GM12891 (cell line): ENCODE measurements at regions not wholly inside any gene's neighbourhood (a gene's known extent, or its start where the extent isn't known, plus 50 kb on each side); places are given as distances from the start of the nearest gene placed in this dataset.

Source experiments
- PAX5 ChIP-seq: IDR thresholded peaks from 2 replicates; pipeline ENCODE4 v1.6.1; 2011; ENCODE audit warnings: low read length, moderate library complexity, mild to moderate bottlenecking; ENCODE audit not compliant: insufficient read depth, severe bottlenecking
- POLR2A ChIP-seq: IDR thresholded peaks from 2 replicates; pipeline ENCODE4 v1.6.1; 2011; ENCODE audit warnings: low read depth, low read length, control low read depth
- POLR2AphosphoS5 ChIP-seq: IDR thresholded peaks from 2 replicates; pipeline ENCODE4 v1.6.1; 2011; ENCODE audit warnings: low read depth, low read length, control low read depth
- POU2F2 ChIP-seq: IDR thresholded peaks from 2 replicates; pipeline ENCODE4 v1.6.1; 2011; ENCODE audit warnings: low read depth, mild to moderate bottlenecking, control low read depth, low read length, moderate library complexity
- SPI1 ChIP-seq: IDR thresholded peaks from 2 replicates; pipeline ENCODE4 v1.6.1; 2011; ENCODE audit warnings: low read depth, low read length, control low read depth
- TAF1 ChIP-seq: IDR thresholded peaks from 2 replicates; pipeline ENCODE4 v1.6.1; 2011; ENCODE audit warnings: low read depth, low read length, control low read depth

GRCh38 chr5:108528655-108529054, 146.8 kb upstream of the FBXL17 start:
- TF ChIP-seq POLR2AphosphoS5 = no peak
- no peak for TF ChIP-seq POLR2A
- no peak for TF ChIP-seq PAX5
- TF ChIP-seq TAF1 = no peak
- no peak for TF ChIP-seq POU2F2
- no peak for TF ChIP-seq SPI1
